GM23338 (cell line): ENCODE measurements at regions not wholly inside any gene's neighbourhood (a gene's known extent, or its start where the extent isn't known, plus 50 kb on each side); places are given as distances from the start of the nearest gene placed in this dataset.

Source experiments
- ATAC-seq: fragments of 200-7000 bp; cut with Tn5 transposase; 3 replicates; pipeline ENCODE4 v1.9.1; 2020
- DNase-seq: peaks from one replicate; pipeline ENCODE4 v3.0.0-alpha.2; 2015; ENCODE audit warnings: low spot score
- H2AFZ ChIP-seq: fragments of 200-600 bp; sonication (generic); 2 replicates; pipeline ENCODE4 v1.8.0; 2016; ENCODE audit warnings: antibody characterized with exemption, mild to moderate bottlenecking, moderate library complexity
- H3F3A ChIP-seq: fragments of 200-600 bp; sonication (generic); replicated peaks from 2 replicates; pipeline ENCODE4 v1.8.0; 2017; ENCODE audit warnings: antibody characterized with exemption, mixed run types, low read depth
- H3K27ac ChIP-seq: fragments of 200-600 bp; sonication (generic); 2 replicates; pipeline ENCODE4 v1.6.1; 2016; ENCODE audit warnings: low read depth
- H3K27me3 ChIP-seq: fragments of 200-600 bp; sonication (generic); 2 replicates; pipeline ENCODE4 v1.8.0; 2016; ENCODE audit warnings: mild to moderate bottlenecking, mixed run types, moderate library complexity; ENCODE audit not compliant: insufficient read depth
- H3K36me3 ChIP-seq: fragments of 200-600 bp; sonication (generic); 2 replicates; pipeline ENCODE4 v1.8.0; 2016; ENCODE audit warnings: mild to moderate bottlenecking; ENCODE audit not compliant: insufficient read depth
- H3K4me1 ChIP-seq: fragments of 200-600 bp; sonication (generic); 2 replicates; pipeline ENCODE4 v1.8.0; 2016; ENCODE audit warnings: mild to moderate bottlenecking, moderate library complexity; ENCODE audit not compliant: insufficient read depth
- H3K4me2 ChIP-seq: fragments of 200-600 bp; sonication (generic); 2 replicates; pipeline ENCODE4 v1.7.1; 2017; ENCODE audit warnings: mixed run types
- H3K4me3 ChIP-seq: fragments of 200-600 bp; sonication (generic); 2 replicates; pipeline ENCODE4 v1.6.1; 2016; ENCODE audit warnings: mixed run types
- H3K79me2 ChIP-seq: fragments of 200-600 bp; sonication (generic); replicated peaks from 2 replicates; pipeline ENCODE4 v1.8.0; 2017; ENCODE audit warnings: mild to moderate bottlenecking; ENCODE audit not compliant: insufficient read depth
- H3K9me2 ChIP-seq: fragments of 200-600 bp; sonication (generic); 2 replicates; pipeline ENCODE4 v1.8.0; 2017; ENCODE audit not compliant: insufficient read depth
- H4K20me1 ChIP-seq: fragments of 200-600 bp; sonication (generic); replicated peaks from 2 replicates; pipeline ENCODE4 v1.8.0; 2017; ENCODE audit warnings: mild to moderate bottlenecking; ENCODE audit not compliant: insufficient read depth
- H3K27ac Mint-ChIP-seq: 2 replicates; pipeline ENCODE4 v1.8.0; 2020; ENCODE audit warnings: inconsistent platforms, mild to moderate bottlenecking, moderate library complexity, mixed read lengths
- H3K27me3 Mint-ChIP-seq: 3 replicates; pipeline ENCODE4 v1.8.0; 2022; ENCODE audit warnings: low read depth, mild to moderate bottlenecking, moderate library complexity, mixed read lengths, inconsistent platforms; ENCODE audit not compliant: insufficient read depth, poor library complexity
- H3K36me3 Mint-ChIP-seq: 3 replicates; pipeline ENCODE4 v1.8.0; 2021; ENCODE audit warnings: low read depth, mild to moderate bottlenecking, inconsistent platforms, moderate library complexity, mixed read lengths
- H3K4me1 Mint-ChIP-seq: 3 replicates; pipeline ENCODE4 v1.8.0; 2020; ENCODE audit warnings: mild to moderate bottlenecking, inconsistent platforms, mixed read lengths
- H3K4me3 Mint-ChIP-seq: 3 replicates; pipeline ENCODE4 v1.8.0; 2021; ENCODE audit warnings: moderate library complexity, mild to moderate bottlenecking, inconsistent platforms, mixed read lengths
- H3K9me3 Mint-ChIP-seq: 3 replicates; pipeline ENCODE4 v1.8.0; 2020; ENCODE audit warnings: moderate library complexity, mild to moderate bottlenecking, inconsistent platforms, mixed read lengths
- CREB1 ChIP-seq: fragments of 250-450 bp; sonication (Bioruptor Pico); IDR thresholded peaks from 2 replicates; pipeline ENCODE4 v1.5.0; 2020; ENCODE audit warnings: low read depth, mild to moderate bottlenecking, moderate library complexity
- CTCF ChIP-seq, 2 experiments: fragments of 200-600 bp in 1 of 2; sonication (generic) in 1 of 2; conservative IDR thresholded peaks; 2 replicates each; pipeline versions ENCODE4 v1.5.1 to v1.6.1; 2016 to 2017; ENCODE audit warnings: antibody characterized with exemption in 2 of 2, low read depth in 2 of 2, mild to moderate bottlenecking in 2 of 2, moderate library complexity in 1 of 2
- ETS1 ChIP-seq: IDR thresholded peaks from 2 replicates; pipeline ENCODE4 v1.6.1; 2016; ENCODE audit warnings: antibody characterized with exemption
- EZH2 ChIP-seq: fragments of 200-600 bp; sonication (generic); IDR thresholded peaks from one replicate; pipeline ENCODE4 v1.8.0; 2017; ENCODE audit warnings: antibody characterized with exemption, mild to moderate bottlenecking, low read depth; ENCODE audit not compliant: unreplicated experiment
- EZH2phosphoT487 ChIP-seq: fragments of 200-600 bp; sonication (generic); IDR thresholded peaks from one replicate; pipeline ENCODE4 v1.8.1; 2018; ENCODE audit warnings: antibody characterized with exemption; ENCODE audit not compliant: unreplicated experiment
- JUNB ChIP-seq: IDR thresholded peaks from one replicate; pipeline ENCODE4 v1.6.1; 2016; ENCODE audit warnings: antibody characterized with exemption; ENCODE audit not compliant: unreplicated experiment
- NANOG ChIP-seq: IDR thresholded peaks from 2 replicates; pipeline ENCODE4 v1.6.1; 2016; ENCODE audit warnings: antibody characterized with exemption, borderline replicate concordance
- POLR2AphosphoS5 ChIP-seq: IDR thresholded peaks from 2 replicates; pipeline ENCODE4 v1.6.1; 2016; ENCODE audit warnings: antibody characterized with exemption, low read depth
- STAT1 ChIP-seq: IDR thresholded peaks from one replicate; pipeline ENCODE4 v1.6.1; 2016; ENCODE audit warnings: antibody characterized with exemption; ENCODE audit not compliant: unreplicated experiment
- ZNF114 ChIP-seq: fragments of 250-450 bp; sonication (Bioruptor Pico); IDR thresholded peaks from 2 replicates; pipeline ENCODE4 v1.5.0; 2020; ENCODE audit warnings: mild to moderate bottlenecking, moderate library complexity
- ZNF331 ChIP-seq: fragments of 250-450 bp; sonication (Bioruptor Pico); IDR thresholded peaks from 2 replicates; pipeline ENCODE4 v1.5.0; 2020; ENCODE audit warnings: low read depth, mild to moderate bottlenecking, moderate library complexity
- TF ChIP-seq, protein P1 (sequence below): IDR thresholded peaks from one replicate; pipeline ENCODE4 v1.6.1; 2018; ENCODE audit warnings: antibody characterized with exemption; ENCODE audit not compliant: unreplicated experiment

- TF ChIP-seq CTCF (conservative IDR thresholded peaks at IDR 0.05; ENCODE audit: low read depth in 2 of 2): no peak
- TF ChIP-seq ETS1: no peak
- no peak for TF ChIP-seq CREB1 (CRISPR knock-in tag)
- TF ChIP-seq POLR2AphosphoS5: no peak
- TF ChIP-seq JUNB: no peak
- no peak for TF ChIP-seq EZH2
- TF ChIP-seq ZNF331 (CRISPR knock-in tag): no peak
- TF ChIP-seq NANOG: no peak
- no peak for TF ChIP-seq ZNF114
- TF ChIP-seq, protein P1, sequence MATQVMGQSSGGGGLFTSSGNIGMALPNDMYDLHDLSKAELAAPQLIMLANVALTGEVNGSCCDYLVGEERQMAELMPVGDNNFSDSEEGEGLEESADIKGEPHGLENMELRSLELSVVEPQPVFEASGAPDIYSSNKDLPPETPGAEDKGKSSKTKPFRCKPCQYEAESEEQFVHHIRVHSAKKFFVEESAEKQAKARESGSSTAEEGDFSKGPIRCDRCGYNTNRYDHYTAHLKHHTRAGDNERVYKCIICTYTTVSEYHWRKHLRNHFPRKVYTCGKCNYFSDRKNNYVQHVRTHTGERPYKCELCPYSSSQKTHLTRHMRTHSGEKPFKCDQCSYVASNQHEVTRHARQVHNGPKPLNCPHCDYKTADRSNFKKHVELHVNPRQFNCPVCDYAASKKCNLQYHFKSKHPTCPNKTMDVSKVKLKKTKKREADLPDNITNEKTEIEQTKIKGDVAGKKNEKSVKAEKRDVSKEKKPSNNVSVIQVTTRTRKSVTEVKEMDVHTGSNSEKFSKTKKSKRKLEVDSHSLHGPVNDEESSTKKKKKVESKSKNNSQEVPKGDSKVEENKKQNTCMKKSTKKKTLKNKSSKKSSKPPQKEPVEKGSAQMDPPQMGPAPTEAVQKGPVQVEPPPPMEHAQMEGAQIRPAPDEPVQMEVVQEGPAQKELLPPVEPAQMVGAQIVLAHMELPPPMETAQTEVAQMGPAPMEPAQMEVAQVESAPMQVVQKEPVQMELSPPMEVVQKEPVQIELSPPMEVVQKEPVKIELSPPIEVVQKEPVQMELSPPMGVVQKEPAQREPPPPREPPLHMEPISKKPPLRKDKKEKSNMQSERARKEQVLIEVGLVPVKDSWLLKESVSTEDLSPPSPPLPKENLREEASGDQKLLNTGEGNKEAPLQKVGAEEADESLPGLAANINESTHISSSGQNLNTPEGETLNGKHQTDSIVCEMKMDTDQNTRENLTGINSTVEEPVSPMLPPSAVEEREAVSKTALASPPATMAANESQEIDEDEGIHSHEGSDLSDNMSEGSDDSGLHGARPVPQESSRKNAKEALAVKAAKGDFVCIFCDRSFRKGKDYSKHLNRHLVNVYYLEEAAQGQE: no peak
- TF ChIP-seq STAT1: no peak
- no peak for TF ChIP-seq EZH2phosphoT487
These were observed 629.2 kb downstream of the BNC2 start (continued) for GRCh38 chr9:16241231-16241630.

- Histone ChIP-seq H3F3A (no peaks in the 10 kb centered on the region), H3K9me2 (no peaks in the 10 kb centered on the region; the same call in 1 of the 2 replicates), H3K4me1 (no peaks in the 10 kb centered on the region), H3K27ac (no peak overlapping the region), H3K27me3 (no peaks in the 10 kb centered on the region), H3K36me3 (no peaks in the 10 kb centered on the region), H4K20me1 (no peaks in the 10 kb centered on the region), H3K4me2 (no peak overlapping the region), H3K79me2 (no peaks in the 10 kb centered on the region), H2AFZ (peak overlapping the region; percentile 35), H3K4me3 (no peak overlapping the region)
- DNase-seq (peak; percentile 45), ATAC-seq (peak; percentile 91)
- TF ChIP-seq STAT1: no peak
- TF ChIP-seq ZNF114: no peak
- TF ChIP-seq EZH2phosphoT487: no peak
- TF ChIP-seq NANOG: no peak
- no peaks in the 10 kb centered on the region for H3K9me3 Mint-ChIP-seq
- no peak overlapping the region for H3K4me3 Mint-ChIP-seq
- no peak overlapping the region for H3K27ac Mint-ChIP-seq
- H3K27me3 Mint-ChIP-seq: peaks cover 3% of the 10 kb centered on the region
- peaks cover 28% of the 10 kb centered on the region for H3K4me1 Mint-ChIP-seq
- H3K36me3 Mint-ChIP-seq: no peaks in the 10 kb centered on the region
These were observed 626.7 kb downstream of the BNC2 start for GRCh38 chr9:16243798-16244197.
